ENCODE measurements at regions not wholly inside any gene's neighbourhood (a gene's known extent, or its start where the extent isn't known, plus 50 kb on each side); places are given as distances from the start of the nearest gene placed in this dataset.

DNA sequence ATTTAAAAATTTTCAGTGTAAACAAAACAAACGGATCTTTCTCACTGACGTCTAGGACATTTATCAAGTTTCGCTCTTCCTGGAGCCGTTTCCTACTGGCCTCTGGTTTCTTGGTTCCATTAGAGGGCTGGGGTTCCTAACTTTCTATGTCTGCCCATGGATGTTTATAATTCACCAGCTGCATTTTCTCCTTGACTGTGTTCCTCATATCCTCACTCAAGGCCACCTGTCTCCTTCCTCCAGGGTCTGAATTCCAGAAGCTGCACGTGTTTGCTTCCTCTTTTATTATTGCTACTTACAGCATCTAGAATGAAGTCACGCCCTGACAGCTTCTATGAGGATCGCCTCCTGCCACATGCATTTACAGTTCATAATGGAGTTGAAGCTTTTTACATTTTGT lies 74.1 kb upstream of the BASP1 start:
- ATAC-seq (ENCODE audit: low read depth in 2 of 2) (no peak), DNase-seq (no peak)
- H3K4me3 Mint-ChIP-seq = no peak overlapping the region
- no peaks in the 10 kb centered on the region for H3K4me1 Mint-ChIP-seq
- H3K9me3 Mint-ChIP-seq = peaks cover 0 to 2% (median 0%) of the 10 kb centered on the region in 7 donors
- Histone ChIP-seq H3K27me3 (ENCODE audit: control insufficient read depth, insufficient read depth, low read length) (no peaks in the 10 kb centered on the region), H3K9me3 (ENCODE audit: control insufficient read depth in 2 of 2, low read length in 2 of 2) (no peaks in the 10 kb centered on the region), H3K4me1 (ENCODE audit: control insufficient read depth, insufficient read depth, low read length, poor library complexity, severe bottlenecking) (no peaks in the 10 kb centered on the region), H3K4me3 (ENCODE audit: low read depth, low read length) (no peak overlapping the region), H3K27ac (ENCODE audit: insufficient read depth, low read length, poor library complexity, severe bottlenecking) (no peak overlapping the region), H3K36me3 (ENCODE audit: control insufficient read depth, insufficient read depth, low read length) (no peaks in the 10 kb centered on the region)
- H3K27ac Mint-ChIP-seq = no peak overlapping the region
- peaks cover 4% of the 10 kb centered on the region for H3K27me3 Mint-ChIP-seq
- H3K36me3 Mint-ChIP-seq = no peaks in the 10 kb centered on the region

DNA sequence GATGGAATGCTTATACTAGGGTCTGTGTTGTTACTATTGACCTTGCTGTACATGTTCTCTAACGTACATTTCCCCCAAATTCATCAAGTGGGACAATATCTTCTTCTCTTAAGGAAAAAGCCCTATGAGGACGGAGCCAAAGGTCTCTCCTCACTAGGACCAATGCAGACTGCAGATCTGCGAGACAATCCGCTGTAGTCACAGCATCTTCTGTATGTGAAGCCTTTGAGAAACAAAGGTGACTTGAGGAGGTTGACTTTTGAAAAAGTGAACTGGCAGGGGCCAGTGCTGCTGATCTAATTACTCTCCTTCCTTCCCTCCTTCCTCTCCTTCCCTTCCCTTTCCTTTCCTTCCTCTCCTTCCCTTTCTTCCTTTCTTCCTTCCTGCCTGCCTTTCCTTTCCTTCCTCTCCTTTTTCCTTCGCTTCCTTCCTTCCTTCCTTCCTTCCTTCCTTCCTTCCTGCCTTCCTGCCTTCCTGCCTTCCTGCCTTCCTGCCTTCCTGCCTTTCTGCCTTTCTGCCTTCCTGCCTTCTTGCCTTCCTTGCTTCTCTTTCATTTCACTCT lies 71.1 kb upstream of the BASP1 start:
- H3K27me3 Mint-ChIP-seq = peaks cover 4% of the 10 kb centered on the region
- DNase-seq = no peak
- H3K4me1 Mint-ChIP-seq = no peaks in the 10 kb centered on the region
- H3K27ac ChIP-seq (ENCODE audit: insufficient read depth, low read length, poor library complexity, severe bottlenecking) = no peak overlapping the region
- no peaks in the 10 kb centered on the region for H3K27me3 ChIP-seq (ENCODE audit: control insufficient read depth, insufficient read depth, low read length)
- H3K27ac Mint-ChIP-seq = no peak overlapping the region
- H3K36me3 Mint-ChIP-seq = no peaks in the 10 kb centered on the region
- H3K4me3 ChIP-seq (ENCODE audit: low read depth, low read length) = no peak overlapping the region
- no peaks in the 10 kb centered on the region for H3K36me3 ChIP-seq (ENCODE audit: control insufficient read depth, insufficient read depth, low read length)
- H3K4me3 Mint-ChIP-seq = no peak overlapping the region
- no peaks in the 10 kb centered on the region for H3K4me1 ChIP-seq (ENCODE audit: control insufficient read depth, insufficient read depth, low read length, poor library complexity, severe bottlenecking)
- ATAC-seq (ENCODE audit: low read depth in 2 of 2) = no peak
- H3K9me3 Mint-ChIP-seq = peaks cover 0 to 2% (median 0%) of the 10 kb centered on the region in 7 donors
- no peaks in the 10 kb centered on the region for H3K9me3 ChIP-seq (ENCODE audit: control insufficient read depth in 2 of 2, low read length in 2 of 2)

GRCh38 chr5:17147170-17147569 lies 70.3 kb upstream of the BASP1 start:
- Histone ChIP-seq H3K27ac (ENCODE audit: insufficient read depth, low read length, poor library complexity, severe bottlenecking) (no peak overlapping the region), H3K4me1 (ENCODE audit: control insufficient read depth, insufficient read depth, low read length, poor library complexity, severe bottlenecking) (no peaks in the 10 kb centered on the region), H3K9me3 (ENCODE audit: control insufficient read depth in 2 of 2, low read length in 2 of 2) (no peaks in the 10 kb centered on the region), H3K36me3 (ENCODE audit: control insufficient read depth, insufficient read depth, low read length) (no peaks in the 10 kb centered on the region), H3K27me3 (ENCODE audit: control insufficient read depth, insufficient read depth, low read length) (no peaks in the 10 kb centered on the region), H3K4me3 (ENCODE audit: low read depth, low read length) (no peak overlapping the region)
- Mint-ChIP-seq H3K4me3 (no peak overlapping the region), H3K27me3 (peaks cover 4% of the 10 kb centered on the region), H3K9me3 (peaks cover 0 to 2% (median 0%) of the 10 kb centered on the region in 7 donors), H3K27ac (no peak overlapping the region), H3K4me1 (no peaks in the 10 kb centered on the region), H3K36me3 (no peaks in the 10 kb centered on the region)
- no peak for DNase-seq
- no peak for ATAC-seq (ENCODE audit: low read depth in 2 of 2)

GRCh38 chr5:17147617-17148016 lies 69.8 kb upstream of the BASP1 start:
- Mint-ChIP-seq H3K4me1 (no peaks in the 10 kb centered on the region), H3K4me3 (no peak overlapping the region), H3K36me3 (no peaks in the 10 kb centered on the region), H3K27ac (no peak overlapping the region), H3K27me3 (peaks cover 4% of the 10 kb centered on the region), H3K9me3 (peaks cover 0 to 2% (median 0%) of the 10 kb centered on the region in 7 donors)
- Histone ChIP-seq H3K27ac (ENCODE audit: insufficient read depth, low read length, poor library complexity, severe bottlenecking) (no peak overlapping the region), H3K4me1 (ENCODE audit: control insufficient read depth, insufficient read depth, low read length, poor library complexity, severe bottlenecking) (no peaks in the 10 kb centered on the region), H3K27me3 (ENCODE audit: control insufficient read depth, insufficient read depth, low read length) (no peaks in the 10 kb centered on the region), H3K36me3 (ENCODE audit: control insufficient read depth, insufficient read depth, low read length) (no peaks in the 10 kb centered on the region), H3K9me3 (ENCODE audit: control insufficient read depth in 2 of 2, low read length in 2 of 2) (no peaks in the 10 kb centered on the region), H3K4me3 (ENCODE audit: low read depth, low read length) (no peak overlapping the region)
- no peak for DNase-seq
- no peak for ATAC-seq (ENCODE audit: low read depth in 2 of 2)

DNA sequence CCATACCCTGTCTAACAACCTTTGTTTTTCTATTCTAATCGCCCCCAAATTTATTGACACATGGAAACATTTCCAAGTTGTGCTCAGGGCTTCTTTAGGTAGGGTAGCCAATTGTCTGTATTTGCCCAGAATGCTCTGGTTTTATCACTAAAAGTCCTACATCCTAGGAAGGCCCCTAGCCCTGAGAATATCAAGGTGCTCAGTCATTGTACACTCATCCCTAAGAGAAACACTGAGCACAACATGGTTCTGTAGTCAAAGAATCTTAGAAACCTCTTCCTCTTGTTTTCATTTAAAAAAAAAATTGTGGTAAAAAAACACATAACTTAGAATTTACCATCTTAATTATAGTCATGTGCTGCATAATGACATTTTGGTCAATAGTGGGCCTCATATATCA lies 69.0 kb upstream of the BASP1 start:
- Mint-ChIP-seq H3K36me3 (no peaks in the 10 kb centered on the region), H3K27me3 (peaks cover 4% of the 10 kb centered on the region), H3K4me3 (no peak overlapping the region), H3K4me1 (no peaks in the 10 kb centered on the region), H3K27ac (no peak overlapping the region), H3K9me3 (peaks cover 0 to 2% (median 0%) of the 10 kb centered on the region in 7 donors)
- no peak overlapping the region for H3K27ac ChIP-seq (ENCODE audit: insufficient read depth, low read length, poor library complexity, severe bottlenecking)
- ATAC-seq (ENCODE audit: low read depth in 2 of 2) = no peak
- H3K4me3 ChIP-seq (ENCODE audit: low read depth, low read length) = no peak overlapping the region
- H3K9me3 ChIP-seq (ENCODE audit: control insufficient read depth in 2 of 2, low read length in 2 of 2) = no peaks in the 10 kb centered on the region
- H3K36me3 ChIP-seq (ENCODE audit: control insufficient read depth, insufficient read depth, low read length) = no peaks in the 10 kb centered on the region
- no peaks in the 10 kb centered on the region for H3K27me3 ChIP-seq (ENCODE audit: control insufficient read depth, insufficient read depth, low read length)
- DNase-seq = no peak
- no peaks in the 10 kb centered on the region for H3K4me1 ChIP-seq (ENCODE audit: control insufficient read depth, insufficient read depth, low read length, poor library complexity, severe bottlenecking)

- no peak for DNase-seq
- Mint-ChIP-seq H3K4me3 (no peak overlapping the region), H3K4me1 (no peaks in the 10 kb centered on the region), H3K36me3 (no peaks in the 10 kb centered on the region), H3K27me3 (peaks cover 4% of the 10 kb centered on the region), H3K27ac (no peak overlapping the region), H3K9me3 (peaks cover 0 to 2% (median 1%) of the 10 kb centered on the region in 7 donors)
- H3K4me1 ChIP-seq (ENCODE audit: control insufficient read depth, insufficient read depth, low read length, poor library complexity, severe bottlenecking) = no peaks in the 10 kb centered on the region
- ATAC-seq (ENCODE audit: low read depth in 2 of 2) = no peak
- no peak overlapping the region for H3K27ac ChIP-seq (ENCODE audit: insufficient read depth, low read length, poor library complexity, severe bottlenecking)
- H3K27me3 ChIP-seq (ENCODE audit: control insufficient read depth, insufficient read depth, low read length) = no peaks in the 10 kb centered on the region
- H3K4me3 ChIP-seq (ENCODE audit: low read depth, low read length) = no peak overlapping the region
- no peaks in the 10 kb centered on the region for H3K36me3 ChIP-seq (ENCODE audit: control insufficient read depth, insufficient read depth, low read length)
- H3K9me3 ChIP-seq (ENCODE audit: control insufficient read depth in 2 of 2, low read length in 2 of 2) = no peaks in the 10 kb centered on the region
Observed at GRCh38 chr5:17149786-17150185, 67.6 kb upstream of the BASP1 start.

- H3K4me3 ChIP-seq (ENCODE audit: low read depth, low read length) = no peak overlapping the region
- no peaks in the 10 kb centered on the region for H3K4me1 Mint-ChIP-seq
- ATAC-seq (ENCODE audit: low read depth in 2 of 2) (no peak), DNase-seq (no peak)
- H3K27me3 ChIP-seq (ENCODE audit: control insufficient read depth, insufficient read depth, low read length) = no peaks in the 10 kb centered on the region
- H3K36me3 Mint-ChIP-seq = no peaks in the 10 kb centered on the region
- peaks cover 0 to 5% (median 0%) of the 10 kb centered on the region in 7 donors for H3K9me3 Mint-ChIP-seq
- H3K36me3 ChIP-seq (ENCODE audit: control insufficient read depth, insufficient read depth, low read length) = no peaks in the 10 kb centered on the region
- no peak overlapping the region for H3K27ac Mint-ChIP-seq
- H3K4me1 ChIP-seq (ENCODE audit: control insufficient read depth, insufficient read depth, low read length, poor library complexity, severe bottlenecking) = no peaks in the 10 kb centered on the region
- peaks cover 4% of the 10 kb centered on the region for H3K27me3 Mint-ChIP-seq
- no peak overlapping the region for H3K4me3 Mint-ChIP-seq
- no peaks in the 10 kb centered on the region for H3K9me3 ChIP-seq (ENCODE audit: control insufficient read depth in 2 of 2, low read length in 2 of 2)
- no peak overlapping the region for H3K27ac ChIP-seq (ENCODE audit: insufficient read depth, low read length, poor library complexity, severe bottlenecking)
Observed at GRCh38 chr5:17150531-17150930, 66.9 kb upstream of the BASP1 start.

DNA sequence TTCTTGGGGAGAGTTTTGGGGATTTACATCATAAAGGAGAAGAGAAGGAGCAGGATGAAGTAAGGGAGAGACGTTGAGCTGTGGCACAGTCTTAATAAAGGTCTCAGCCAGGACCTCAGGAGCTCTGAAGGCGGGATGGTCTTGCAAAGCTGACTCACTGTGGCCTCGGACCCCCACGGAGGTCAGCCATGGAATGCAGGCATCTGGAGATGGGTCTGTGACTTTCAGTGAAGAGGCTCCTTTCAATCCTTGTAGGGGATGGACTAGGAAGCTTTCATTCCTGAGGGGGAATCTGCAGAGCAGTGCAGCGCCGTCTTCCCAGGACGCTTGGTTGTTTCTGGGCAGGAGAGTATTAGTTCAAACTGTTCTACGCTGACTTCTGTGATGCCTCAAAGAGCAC lies 65.7 kb upstream of the BASP1 start:
- ATAC-seq (ENCODE audit: low read depth in 2 of 2) (no peak), DNase-seq (no peak)
- Mint-ChIP-seq H3K4me3 (no peak overlapping the region), H3K27me3 (peaks cover 4% of the 10 kb centered on the region), H3K36me3 (no peaks in the 10 kb centered on the region), H3K9me3 (peaks cover 0 to 5% (median 1%) of the 10 kb centered on the region in 7 donors), H3K27ac (no peak overlapping the region), H3K4me1 (no peaks in the 10 kb centered on the region)
- Histone ChIP-seq H3K4me1 (ENCODE audit: control insufficient read depth, insufficient read depth, low read length, poor library complexity, severe bottlenecking) (no peaks in the 10 kb centered on the region), H3K9me3 (ENCODE audit: control insufficient read depth in 2 of 2, low read length in 2 of 2) (no peaks in the 10 kb centered on the region), H3K27me3 (ENCODE audit: control insufficient read depth, insufficient read depth, low read length) (no peaks in the 10 kb centered on the region), H3K36me3 (ENCODE audit: control insufficient read depth, insufficient read depth, low read length) (no peaks in the 10 kb centered on the region), H3K4me3 (ENCODE audit: low read depth, low read length) (no peak overlapping the region), H3K27ac (ENCODE audit: insufficient read depth, low read length, poor library complexity, severe bottlenecking) (no peak overlapping the region)
